Activated CD4-positive, alpha-beta T cell treated with anti-CD3 and anti-CD28 coated beads for 36 hours (primary cell): ENCODE measurements at regions not wholly inside any gene's neighbourhood (a gene's known extent, or its start where the extent isn't known, plus 50 kb on each side); places are given as distances from the start of the nearest gene placed in this dataset.
"Not testable (repeated sequence)": the region's sequence is repeated elsewhere in the genome, so short reads cannot be mapped to it uniquely, and the experiment has no call there.

ENCODE experiments used
- ATAC-seq: fragments of 200-7000 bp; cut with Tn5 transposase; one replicate; pipeline ENCODE4 v1.10.0; 2021; ENCODE audit warnings: mild to moderate bottlenecking, moderate library complexity
- CTCF ChIA-PET: fragments of 350-600 bp; sonication (Branson Sonifier 250); formaldehyde crosslinking; loops from one replicate; lab custom pipeline; 2021; ENCODE audit warnings: antibody characterized with exemption; lab: Charles Lee
- POLR2A ChIA-PET: fragments of 350-600 bp; sonication (Branson Sonifier 250); formaldehyde crosslinking; loops from one replicate; lab custom pipeline; 2021; ENCODE audit warnings: antibody characterized with exemption, inconsistent platforms; lab: Charles Lee
- DNase-seq: peaks from one replicate; pipeline ENCODE4 v3.0.0-alpha.2; 2020
- H3K27ac Mint-ChIP-seq: one replicate; pipeline ENCODE4 v1.8.0; 2021; ENCODE audit warnings: mixed read lengths
- H3K27me3 Mint-ChIP-seq: one replicate; pipeline ENCODE4 v1.8.0; 2021; ENCODE audit warnings: mixed read lengths
- H3K36me3 Mint-ChIP-seq: one replicate; pipeline ENCODE4 v1.8.0; 2021; ENCODE audit warnings: low read depth, mixed read lengths
- H3K4me1 Mint-ChIP-seq: one replicate; pipeline ENCODE4 v1.8.0; 2021; ENCODE audit warnings: mixed read lengths
- H3K4me3 Mint-ChIP-seq: one replicate; pipeline ENCODE4 v1.8.0; 2021; ENCODE audit warnings: mild to moderate bottlenecking, moderate library complexity, mixed read lengths
- H3K9me3 Mint-ChIP-seq: one replicate; pipeline ENCODE4 v1.8.0; 2021; ENCODE audit warnings: low read depth, mixed read lengths
- intact Hi-C, 2 experiments: fragments of 100-400 bp; cut with DNase I in 1 of 2; cut with micrococcal nuclease in 1 of 2; formaldehyde crosslinking; loops; one replicate each; pipeline versions ENCODE4 v1.14.2 to v1.15.1; 2022 to 2024; cut with DNase I, micrococcal nuclease

- Mint-ChIP-seq H3K9me3 (peaks cover 6% of the 10 kb centered on the region), H3K4me1 (no peaks in the 10 kb centered on the region), H3K36me3 (no peaks in the 10 kb centered on the region), H3K27me3 (no peaks in the 10 kb centered on the region), H3K4me3 (no peak overlapping the region), H3K27ac (no peak overlapping the region)
- CTCF ChIA-PET: no interaction called here
- POLR2A ChIA-PET: no interaction called here
- ATAC-seq: no peak
- no peak for DNase-seq
- intact Hi-C loops: no loop called here
Observed at GRCh38 chrX:89033723-89034122, 286.7 kb downstream of the CPXCR1 start.

DNA sequence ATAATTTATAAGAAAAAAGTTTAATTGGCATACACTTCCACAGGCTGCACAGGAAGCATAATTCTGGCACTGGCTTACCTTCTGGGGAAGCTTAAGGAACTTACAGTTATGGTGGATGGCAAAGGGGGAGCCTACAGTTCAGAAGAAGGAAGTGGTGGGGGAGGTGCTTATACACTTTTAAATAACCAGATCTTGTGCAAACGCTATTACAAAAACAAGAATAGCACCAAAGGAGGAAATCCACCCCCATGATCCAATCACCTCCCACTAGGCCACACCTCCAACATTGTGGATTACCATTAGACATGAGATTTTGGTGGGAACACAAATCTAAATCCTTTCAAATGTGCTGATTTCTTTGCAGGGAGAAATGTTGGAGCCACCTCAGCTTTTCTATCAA lies 287.7 kb downstream of the CPXCR1 start:
- Mint-ChIP-seq H3K36me3 (no peaks in the 10 kb centered on the region), H3K27me3 (no peaks in the 10 kb centered on the region), H3K4me1 (no peaks in the 10 kb centered on the region), H3K4me3 (no peak overlapping the region), H3K27ac (no peak overlapping the region), H3K9me3 (peaks cover 4% of the 10 kb centered on the region)
- ChIA-PET POLR2A (no interaction called here), CTCF (no interaction called here)
- DNase-seq (no peak), ATAC-seq (no peak)
- intact Hi-C loops: no loop called here

GRCh38 chrX:89053223-89053622 lies 306.2 kb downstream of the CPXCR1 start:
- ChIA-PET CTCF (no interaction called here), POLR2A (no interaction called here)
- DNase-seq: no peak
- Mint-ChIP-seq H3K27me3 (no peaks in the 10 kb centered on the region), H3K9me3 (peaks cover 5% of the 10 kb centered on the region), H3K4me1 (no peaks in the 10 kb centered on the region), H3K36me3 (no peaks in the 10 kb centered on the region), H3K27ac (no peak overlapping the region), H3K4me3 (no peak overlapping the region)
- no peak for ATAC-seq
- intact Hi-C loops: no loop called here

GRCh38 chrX:89099587-89099986 lies 352.6 kb downstream of the CPXCR1 start:
- not testable (repeated sequence) for H3K4me3 Mint-ChIP-seq

GRCh38 chrX:89124985-89125384 lies 378.0 kb downstream of the CPXCR1 start:
- Mint-ChIP-seq H3K4me1 (no peaks in the 10 kb centered on the region), H3K36me3 (no peaks in the 10 kb centered on the region), H3K9me3 (peaks cover 13% of the 10 kb centered on the region), H3K4me3 (no peak overlapping the region), H3K27ac (no peak overlapping the region), H3K27me3 (no peaks in the 10 kb centered on the region)
- CTCF ChIA-PET: no interaction called here
- intact Hi-C loops: no loop called here
- DNase-seq (no peak), ATAC-seq (no peak)
- POLR2A ChIA-PET: no interaction called here

More at GRCh38 chrX:89099587-89099986, 352.6 kb downstream of the CPXCR1 start:
- H3K4me1 Mint-ChIP-seq, H3K27me3 Mint-ChIP-seq, H3K9me3 Mint-ChIP-seq, H3K27ac Mint-ChIP-seq, POLR2A ChIA-PET, DNase-seq, ATAC-seq, intact Hi-C loops, H3K36me3 Mint-ChIP-seq: not testable (repeated sequence)
- CTCF ChIA-PET: interaction anchor here (0.7 kb wide), 1 partner anchor 1287 kb away, joined by 3 read pairs; no protein-coding TSS in a partner anchor
